HEK293 (cell line): ENCODE measurements at regions not wholly inside any gene's neighbourhood (a gene's known extent, or its start where the extent isn't known, plus 50 kb on each side); places are given as distances from the start of the nearest gene placed in this dataset.

ENCODE experiments used
- CTCF ChIA-PET: fragments of 350-600 bp; formaldehyde crosslinking; extraction: SDS; loops from one replicate; lab custom pipeline; 2021; ENCODE audit warnings: antibody characterized with exemption; lab: Yijun Ruan, JAX
- POLR2A ChIA-PET: fragments of 300-600 bp; formaldehyde crosslinking; extraction: SDS; loops from one replicate; lab custom pipeline; 2020; ENCODE audit warnings: antibody characterized with exemption, inconsistent platforms; lab: Yijun Ruan, JAX
- H3K27ac ChIP-seq: fragments of 200-500 bp; sonication (Bioruptor generic); 2 replicates; pipeline ENCODE4 v1.5.1; 2014; ENCODE audit warnings: low read depth, low read length, control low read depth, inconsistent platforms; ENCODE audit errors: extremely low read depth
- H3K36me3 ChIP-seq, 2 experiments: fragments of 200-500 bp in 1 of 2; sonication (Bioruptor generic) in 1 of 2; 1 replicate in 1 of 2; 2 replicates in 1 of 2; pipeline ENCODE4 v1.5.1; 2014 to 2017; ENCODE audit warnings: inconsistent platforms in 2 of 2, low read length in 2 of 2; ENCODE audit not compliant: control insufficient read depth in 2 of 2, insufficient read depth in 1 of 2
- H3K4me1 ChIP-seq: fragments of 200-500 bp; sonication (Bioruptor generic); 2 replicates; pipeline ENCODE4 v1.5.1; 2014; ENCODE audit warnings: mild to moderate bottlenecking, low read length, inconsistent platforms; ENCODE audit not compliant: control insufficient read depth, insufficient read depth
- H3K4me3 ChIP-seq: 2 replicates; pipeline ENCODE4 v1.5.1; 2011; ENCODE audit warnings: low read depth, mild to moderate bottlenecking, control low read depth, low read length, moderate library complexity
- H3K9me3 ChIP-seq: fragments of 200-500 bp; sonication (Bioruptor generic); 2 replicates; pipeline ENCODE4 v1.5.1; 2014; ENCODE audit warnings: low read depth, low read length, inconsistent platforms; ENCODE audit not compliant: control insufficient read depth, insufficient read depth
- GLI2 ChIP-seq: fragments of 450-650 bp; formaldehyde crosslinking; IDR thresholded peaks from 2 replicates; pipeline ENCODE4; 2017; ENCODE audit warnings: missing biosample characterization, missing genetic modification characterization, low read depth, borderline replicate concordance
- GLIS1 ChIP-seq: fragments of 450-650 bp; formaldehyde crosslinking; IDR thresholded peaks from 2 replicates; pipeline ENCODE4 v1.5.1; 2016; ENCODE audit warnings: missing biosample characterization, missing genetic modification characterization
- MEIS1 ChIP-seq: sonication (generic); formaldehyde crosslinking; IDR thresholded peaks from 2 replicates; pipeline ENCODE4 v1.8.1; 2022; ENCODE audit warnings: missing genetic modification reagents, mild to moderate bottlenecking, borderline replicate concordance
- MYNN ChIP-seq: fragments of 450-650 bp; formaldehyde crosslinking; IDR thresholded peaks from 2 replicates; pipeline ENCODE4 v1.5.1; 2016; ENCODE audit warnings: missing biosample characterization, missing genetic modification characterization, borderline replicate concordance
- OVOL3 ChIP-seq: fragments of 450-650 bp; formaldehyde crosslinking; IDR thresholded peaks from 2 replicates; pipeline ENCODE4 v1.5.1; 2016; ENCODE audit warnings: missing biosample characterization, missing genetic modification characterization
- ZBTB20 ChIP-seq: fragments of 450-650 bp; formaldehyde crosslinking; IDR thresholded peaks from 2 replicates; pipeline ENCODE4 v1.5.1; 2016; ENCODE audit warnings: missing biosample characterization, missing genetic modification characterization
- ZBTB7A ChIP-seq: fragments of 450-650 bp; formaldehyde crosslinking; IDR thresholded peaks from 2 replicates; pipeline ENCODE4 v1.5.1; 2016; ENCODE audit warnings: low read depth, missing biosample characterization, missing genetic modification characterization
- ZEB2 ChIP-seq: fragments of 450-650 bp; formaldehyde crosslinking; IDR thresholded peaks from 2 replicates; pipeline ENCODE4 v1.5.1; 2016; ENCODE audit warnings: missing biosample characterization, missing genetic modification characterization
- ZFP37 ChIP-seq: fragments of 450-650 bp; formaldehyde crosslinking; IDR thresholded peaks from 2 replicates; pipeline ENCODE4 v1.5.1; 2016; ENCODE audit warnings: missing biosample characterization, missing genetic modification characterization
- ZNF138 ChIP-seq: fragments of 450-650 bp; formaldehyde crosslinking; IDR thresholded peaks from 2 replicates; pipeline ENCODE4 v1.5.1; 2016; ENCODE audit warnings: missing biosample characterization, missing genetic modification characterization, borderline replicate concordance
- ZNF174 ChIP-seq: fragments of 450-650 bp; formaldehyde crosslinking; IDR thresholded peaks from 2 replicates; pipeline ENCODE4 v1.5.0; 2017; ENCODE audit warnings: missing biosample characterization, mild to moderate bottlenecking, missing genetic modification characterization
- ZNF274 ChIP-seq, 2 experiments: fragments of 200-500 bp in 1 of 2; fragments of 450-650 bp in 1 of 2; sonication (Bioruptor generic) in 1 of 2; formaldehyde crosslinking in 1 of 2; IDR thresholded peaks; 2 replicates each; pipeline versions ENCODE4 v1.5.1 to v1.6.1; 2014 to 2016; ENCODE audit warnings: borderline replicate concordance in 1 of 2, inconsistent platforms in 1 of 2, low read length in 1 of 2, missing biosample characterization in 1 of 2, missing genetic modification characterization in 1 of 2
- ZNF416 ChIP-seq: fragments of 450-650 bp; formaldehyde crosslinking; IDR thresholded peaks from 2 replicates; pipeline ENCODE4 v1.5.1; 2016; ENCODE audit warnings: missing biosample characterization, missing genetic modification characterization
- ZNF426 ChIP-seq: fragments of 450-650 bp; formaldehyde crosslinking; IDR thresholded peaks from 2 replicates; pipeline ENCODE4 v1.5.1; 2017; ENCODE audit warnings: missing biosample characterization, missing genetic modification characterization, mild to moderate bottlenecking, inconsistent platforms, moderate library complexity
- ZNF473 ChIP-seq: fragments of 450-650 bp; formaldehyde crosslinking; IDR thresholded peaks from 2 replicates; pipeline ENCODE4 v1.5.1; 2017; ENCODE audit warnings: missing biosample characterization, missing genetic modification characterization
- ZNF529 ChIP-seq: fragments of 450-650 bp; formaldehyde crosslinking; IDR thresholded peaks from 2 replicates; pipeline ENCODE4 v1.5.1; 2017; ENCODE audit warnings: missing genetic modification characterization, missing biosample characterization; ENCODE audit not compliant: insufficient replicate concordance
- ZNF548 ChIP-seq: fragments of 450-650 bp; formaldehyde crosslinking; IDR thresholded peaks from 2 replicates; pipeline ENCODE4 v1.5.1; 2016; ENCODE audit warnings: missing biosample characterization, missing genetic modification characterization
- ZNF549 ChIP-seq: fragments of 450-650 bp; IDR thresholded peaks from 2 replicates; pipeline ENCODE4 v1.5.1; 2018; ENCODE audit warnings: missing biosample characterization, missing genetic modification characterization, mild to moderate bottlenecking, inconsistent platforms, moderate library complexity
- ZNF555 ChIP-seq: fragments of 450-650 bp; formaldehyde crosslinking; conservative IDR thresholded peaks from 2 replicates; pipeline ENCODE4 v1.5.1; 2017; ENCODE audit warnings: missing biosample characterization, mild to moderate bottlenecking, missing genetic modification characterization, inconsistent platforms
- ZNF624 ChIP-seq: fragments of 450-650 bp; formaldehyde crosslinking; IDR thresholded peaks from 2 replicates; pipeline ENCODE4 v1.5.1; 2017; ENCODE audit warnings: missing biosample characterization, missing genetic modification characterization
- ZSCAN23 ChIP-seq: fragments of 450-650 bp; formaldehyde crosslinking; IDR thresholded peaks from 2 replicates; pipeline ENCODE4 v1.5.1; 2016; ENCODE audit warnings: missing biosample characterization, missing genetic modification characterization
- ZXDB ChIP-seq: fragments of 450-650 bp; formaldehyde crosslinking; IDR thresholded peaks from 2 replicates; pipeline ENCODE4 v1.5.1; 2016; ENCODE audit warnings: missing biosample characterization, missing genetic modification characterization
- TF ChIP-seq, protein P1 (sequence below): fragments of 450-650 bp; formaldehyde crosslinking; IDR thresholded peaks from 2 replicates; pipeline ENCODE4 v1.5.1; 2017; ENCODE audit warnings: missing biosample characterization, missing genetic modification characterization
- TF ChIP-seq, protein P2 (sequence below): fragments of 450-650 bp; formaldehyde crosslinking; IDR thresholded peaks from 2 replicates; pipeline ENCODE4 v1.5.1; 2016; ENCODE audit warnings: missing biosample characterization, missing genetic modification characterization
- TF ChIP-seq, protein P3 (sequence below): fragments of 450-650 bp; formaldehyde crosslinking; IDR thresholded peaks from 2 replicates; pipeline ENCODE4 v1.5.1; 2016; ENCODE audit warnings: missing biosample characterization, missing genetic modification characterization, low read depth
- TF ChIP-seq, protein P4 (sequence below): fragments of 450-650 bp; formaldehyde crosslinking; IDR thresholded peaks from 2 replicates; pipeline ENCODE4 v1.5.1; 2016; ENCODE audit warnings: missing biosample characterization, missing genetic modification characterization

DNA sequence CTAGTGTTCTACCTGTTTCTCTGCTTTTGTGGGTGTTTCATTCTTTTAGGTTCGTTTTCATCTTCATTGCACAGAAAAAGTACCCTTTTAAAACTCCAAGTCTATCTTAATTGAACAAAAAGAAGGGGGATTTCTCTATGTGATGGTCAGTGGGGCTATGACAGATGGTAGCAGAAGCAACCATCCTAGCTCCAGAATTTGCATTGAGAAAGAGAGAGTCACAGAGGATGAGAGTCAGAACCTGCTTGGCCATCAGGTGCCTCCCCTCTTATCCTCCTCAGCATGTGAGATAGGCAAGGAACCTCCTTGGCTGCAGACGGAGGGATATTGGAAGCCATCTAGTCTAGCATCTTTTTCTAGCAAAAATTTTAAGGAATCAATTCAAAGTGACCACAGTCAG lies 398.0 kb upstream of the DCC start:
- H3K4me3 ChIP-seq = no peak overlapping the region
- POLR2A ChIA-PET = no interaction called here
- CTCF ChIA-PET = no interaction called here
- H3K4me1 ChIP-seq = no peaks in the 10 kb centered on the region
- TF ChIP-seq ZNF274 (IDR thresholded peaks at IDR 0.05; ENCODE audit: low read length) = no peak
- TF ChIP-seq ZNF274 (tag by site-specific recombination; IDR thresholded peaks at IDR 0.05; ENCODE audit: borderline replicate concordance) = no peak
- TF ChIP-seq MEIS1 = no peak
- TF ChIP-seq ZSCAN23 (tag by site-specific recombination) = no peak
- TF ChIP-seq, protein P1, sequence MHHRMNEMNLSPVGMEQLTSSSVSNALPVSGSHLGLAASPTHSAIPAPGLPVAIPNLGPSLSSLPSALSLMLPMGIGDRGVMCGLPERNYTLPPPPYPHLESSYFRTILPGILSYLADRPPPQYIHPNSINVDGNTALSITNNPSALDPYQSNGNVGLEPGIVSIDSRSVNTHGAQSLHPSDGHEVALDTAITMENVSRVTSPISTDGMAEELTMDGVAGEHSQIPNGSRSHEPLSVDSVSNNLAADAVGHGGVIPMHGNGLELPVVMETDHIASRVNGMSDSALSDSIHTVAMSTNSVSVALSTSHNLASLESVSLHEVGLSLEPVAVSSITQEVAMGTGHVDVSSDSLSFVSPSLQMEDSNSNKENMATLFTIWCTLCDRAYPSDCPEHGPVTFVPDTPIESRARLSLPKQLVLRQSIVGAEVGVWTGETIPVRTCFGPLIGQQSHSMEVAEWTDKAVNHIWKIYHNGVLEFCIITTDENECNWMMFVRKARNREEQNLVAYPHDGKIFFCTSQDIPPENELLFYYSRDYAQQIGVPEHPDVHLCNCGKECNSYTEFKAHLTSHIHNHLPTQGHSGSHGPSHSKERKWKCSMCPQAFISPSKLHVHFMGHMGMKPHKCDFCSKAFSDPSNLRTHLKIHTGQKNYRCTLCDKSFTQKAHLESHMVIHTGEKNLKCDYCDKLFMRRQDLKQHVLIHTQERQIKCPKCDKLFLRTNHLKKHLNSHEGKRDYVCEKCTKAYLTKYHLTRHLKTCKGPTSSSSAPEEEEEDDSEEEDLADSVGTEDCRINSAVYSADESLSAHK (tag by site-specific recombination) = no peak
- TF ChIP-seq ZBTB7A = no peak
- TF ChIP-seq MYNN (tag by site-specific recombination) = no peak
- TF ChIP-seq ZNF426 = no peak
- no peak for TF ChIP-seq GLIS1 (tag by site-specific recombination)
- no peak for TF ChIP-seq ZXDB (tag by site-specific recombination)
- no peak for TF ChIP-seq ZNF549 (tag by site-specific recombination)
- TF ChIP-seq, protein P2, sequence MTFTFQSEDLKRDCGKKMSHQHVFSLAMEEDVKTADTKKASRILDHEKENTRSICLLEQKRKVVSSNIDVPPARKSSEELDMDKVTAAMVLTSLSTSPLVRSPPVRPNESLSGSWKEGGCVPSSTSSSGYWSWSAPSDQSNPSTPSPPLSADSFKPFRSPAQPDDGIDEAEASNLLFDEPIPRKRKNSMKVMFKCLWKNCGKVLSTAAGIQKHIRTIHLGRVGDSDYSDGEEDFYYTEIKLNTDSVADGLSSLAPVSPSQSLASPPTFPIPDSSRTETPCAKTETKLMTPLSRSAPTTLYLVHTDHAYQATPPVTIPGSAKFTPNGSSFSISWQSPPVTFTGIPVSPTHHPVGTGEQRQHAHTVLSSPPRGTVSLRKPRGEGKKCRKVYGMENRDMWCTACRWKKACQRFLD (tag by site-specific recombination) = no peak
- no peak for TF ChIP-seq ZNF555 (tag by site-specific recombination)
- TF ChIP-seq ZNF473 (tag by site-specific recombination) = no peak
- TF ChIP-seq ZNF548 (tag by site-specific recombination) = no peak
- TF ChIP-seq ZFP37 (tag by site-specific recombination) = no peak
- no peak for TF ChIP-seq ZNF624 (tag by site-specific recombination)
- TF ChIP-seq ZNF529 (tag by site-specific recombination) = no peak
- TF ChIP-seq, protein P3, sequence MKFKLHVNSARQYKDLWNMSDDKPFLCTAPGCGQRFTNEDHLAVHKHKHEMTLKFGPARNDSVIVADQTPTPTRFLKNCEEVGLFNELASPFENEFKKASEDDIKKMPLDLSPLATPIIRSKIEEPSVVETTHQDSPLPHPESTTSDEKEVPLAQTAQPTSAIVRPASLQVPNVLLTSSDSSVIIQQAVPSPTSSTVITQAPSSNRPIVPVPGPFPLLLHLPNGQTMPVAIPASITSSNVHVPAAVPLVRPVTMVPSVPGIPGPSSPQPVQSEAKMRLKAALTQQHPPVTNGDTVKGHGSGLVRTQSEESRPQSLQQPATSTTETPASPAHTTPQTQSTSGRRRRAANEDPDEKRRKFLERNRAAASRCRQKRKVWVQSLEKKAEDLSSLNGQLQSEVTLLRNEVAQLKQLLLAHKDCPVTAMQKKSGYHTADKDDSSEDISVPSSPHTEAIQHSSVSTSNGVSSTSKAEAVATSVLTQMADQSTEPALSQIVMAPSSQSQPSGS = no peak
- TF ChIP-seq GLI2 (tag by site-specific recombination) = no peak
- H3K9me3 ChIP-seq = no peaks in the 10 kb centered on the region
- no peak overlapping the region for H3K27ac ChIP-seq
- no peaks in the 10 kb centered on the region for H3K36me3 ChIP-seq

DNA sequence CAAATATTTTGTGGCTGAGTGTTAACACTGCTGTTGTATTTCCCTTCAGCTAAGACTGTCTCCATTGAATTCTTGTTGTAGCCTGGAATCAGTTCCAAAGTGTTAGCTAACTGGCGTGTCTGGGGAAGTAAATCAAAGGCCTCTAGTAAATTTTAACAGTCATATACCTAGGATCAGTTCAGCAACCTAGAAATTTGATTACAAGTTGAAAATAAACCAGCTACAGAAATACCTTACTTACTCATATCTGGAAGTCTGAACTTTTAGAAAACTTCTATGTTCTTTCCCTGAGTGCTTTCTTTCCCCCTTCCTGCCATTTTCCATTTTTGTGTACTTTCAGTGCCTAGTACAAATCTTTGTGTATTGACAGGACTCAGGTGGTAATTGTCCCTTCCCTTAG lies 396.7 kb upstream of the DCC start:
- Histone ChIP-seq H3K36me3 (no peaks in the 10 kb centered on the region), H3K9me3 (no peaks in the 10 kb centered on the region), H3K27ac (no peak overlapping the region), H3K4me3 (no peak overlapping the region), H3K4me1 (no peaks in the 10 kb centered on the region)
- ChIA-PET CTCF (no interaction called here), POLR2A (no interaction called here)
- no peak for TF ChIP-seq OVOL3 (tag by site-specific recombination)
- TF ChIP-seq, protein P4, sequence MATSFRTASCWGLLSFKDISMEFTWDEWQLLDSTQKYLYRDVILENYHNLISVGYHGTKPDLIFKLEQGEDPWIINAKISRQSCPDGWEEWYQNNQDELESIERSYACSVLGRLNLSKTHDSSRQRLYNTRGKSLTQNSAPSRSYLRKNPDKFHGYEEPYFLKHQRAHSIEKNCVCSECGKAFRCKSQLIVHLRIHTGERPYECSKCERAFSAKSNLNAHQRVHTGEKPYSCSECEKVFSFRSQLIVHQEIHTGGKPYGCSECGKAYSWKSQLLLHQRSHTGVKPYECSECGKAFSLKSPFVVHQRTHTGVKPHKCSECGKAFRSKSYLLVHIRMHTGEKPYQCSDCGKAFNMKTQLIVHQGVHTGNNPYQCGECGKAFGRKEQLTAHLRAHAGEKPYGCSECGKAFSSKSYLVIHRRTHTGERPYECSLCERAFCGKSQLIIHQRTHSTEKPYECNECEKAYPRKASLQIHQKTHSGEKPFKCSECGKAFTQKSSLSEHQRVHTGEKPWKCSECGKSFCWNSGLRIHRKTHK (tag by site-specific recombination) = no peak
- no peak for TF ChIP-seq ZNF174 (tag by site-specific recombination)
- TF ChIP-seq ZNF138 (tag by site-specific recombination) = no peak
- TF ChIP-seq ZBTB20 (tag by site-specific recombination) = no peak
- TF ChIP-seq GLI2 (tag by site-specific recombination) = no peak
- no peak for TF ChIP-seq ZNF416
- TF ChIP-seq ZEB2 (tag by site-specific recombination) = no peak
